ENCODE measurements at regions not wholly inside any gene's neighbourhood (a gene's known extent, or its start where the extent isn't known, plus 50 kb on each side); places are given as distances from the start of the nearest gene placed in this dataset.

DNA sequence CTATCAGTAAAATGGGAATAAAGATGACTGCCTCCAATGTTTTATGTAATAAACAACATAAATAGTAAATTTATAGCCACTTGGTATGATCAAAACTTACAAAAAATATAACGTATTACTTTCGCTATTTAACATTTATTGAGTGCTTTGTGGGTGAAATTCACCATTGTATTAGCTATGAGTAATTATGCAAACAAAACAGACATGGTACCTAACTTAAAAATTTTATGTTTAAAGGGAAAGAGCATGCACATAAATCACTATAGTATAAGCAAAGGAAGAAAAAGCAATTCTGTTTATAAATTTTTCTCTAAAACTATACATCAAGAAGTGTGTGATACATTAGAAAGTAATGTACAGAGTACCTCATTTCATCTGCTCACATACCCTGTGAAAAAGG is 1046.2 kb downstream of the NCAM2 start:
- no peaks in the 10 kb centered on the region for H3K36me3 Mint-ChIP-seq
- no peak overlapping the region for H3K27ac Mint-ChIP-seq
- peaks cover 0 to 2% (median 0%) of the 10 kb centered on the region in 3 donors for H3K27me3 Mint-ChIP-seq (ENCODE audit: low read depth in 3 of 3)
- no peaks in the 10 kb centered on the region for H3K4me1 Mint-ChIP-seq
- DNase-seq, result no peak
- H3K9me3 Mint-ChIP-seq, result peaks cover 6 to 49% (median 20%) of the 10 kb centered on the region in 6 donors
- H3K4me3 Mint-ChIP-seq, result no peak overlapping the region

DNA sequence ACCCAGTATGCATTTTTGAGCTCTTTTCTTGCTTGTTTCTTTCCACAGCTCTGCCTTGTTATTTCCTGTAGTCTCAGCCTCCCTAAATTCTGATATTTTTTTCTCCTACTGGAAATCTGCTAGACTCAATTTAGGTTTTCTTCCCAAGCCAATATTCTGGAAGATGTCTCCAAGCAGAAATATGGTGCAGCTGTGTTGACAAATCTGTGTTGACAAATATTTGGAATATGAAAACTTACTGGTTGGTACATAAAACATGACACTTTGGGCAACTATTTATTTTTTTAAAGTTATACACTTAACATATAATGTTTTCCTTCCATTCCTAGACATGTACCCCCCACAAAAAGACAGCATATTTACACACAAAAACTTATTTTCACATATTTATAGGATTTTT is 1048.4 kb downstream of the NCAM2 start:
- no peak overlapping the region for H3K4me3 Mint-ChIP-seq
- no peak for DNase-seq
- no peaks in the 10 kb centered on the region for H3K4me1 Mint-ChIP-seq
- peaks cover 0 to 2% (median 0%) of the 10 kb centered on the region in 3 donors for H3K27me3 Mint-ChIP-seq (ENCODE audit: low read depth in 3 of 3)
- H3K9me3 Mint-ChIP-seq, result peaks cover 1 to 33% (median 10%) of the 10 kb centered on the region in 6 donors
- H3K27ac Mint-ChIP-seq, result no peak overlapping the region
- H3K36me3 Mint-ChIP-seq, result no peaks in the 10 kb centered on the region

GRCh38 chr21:22056904-22057303 is 1058.7 kb downstream of the NCAM2 start:
- H3K9me3 Mint-ChIP-seq, result peaks cover 4 to 57% (median 29%) of the 10 kb centered on the region in 6 donors
- no peaks in the 10 kb centered on the region for H3K27me3 Mint-ChIP-seq (ENCODE audit: low read depth in 3 of 3)
- no peaks in the 10 kb centered on the region for H3K36me3 Mint-ChIP-seq
- H3K4me3 Mint-ChIP-seq, result no peak overlapping the region
- DNase-seq, result no peak
- no peaks in the 10 kb centered on the region for H3K4me1 Mint-ChIP-seq
- H3K27ac Mint-ChIP-seq, result no peak overlapping the region

DNA sequence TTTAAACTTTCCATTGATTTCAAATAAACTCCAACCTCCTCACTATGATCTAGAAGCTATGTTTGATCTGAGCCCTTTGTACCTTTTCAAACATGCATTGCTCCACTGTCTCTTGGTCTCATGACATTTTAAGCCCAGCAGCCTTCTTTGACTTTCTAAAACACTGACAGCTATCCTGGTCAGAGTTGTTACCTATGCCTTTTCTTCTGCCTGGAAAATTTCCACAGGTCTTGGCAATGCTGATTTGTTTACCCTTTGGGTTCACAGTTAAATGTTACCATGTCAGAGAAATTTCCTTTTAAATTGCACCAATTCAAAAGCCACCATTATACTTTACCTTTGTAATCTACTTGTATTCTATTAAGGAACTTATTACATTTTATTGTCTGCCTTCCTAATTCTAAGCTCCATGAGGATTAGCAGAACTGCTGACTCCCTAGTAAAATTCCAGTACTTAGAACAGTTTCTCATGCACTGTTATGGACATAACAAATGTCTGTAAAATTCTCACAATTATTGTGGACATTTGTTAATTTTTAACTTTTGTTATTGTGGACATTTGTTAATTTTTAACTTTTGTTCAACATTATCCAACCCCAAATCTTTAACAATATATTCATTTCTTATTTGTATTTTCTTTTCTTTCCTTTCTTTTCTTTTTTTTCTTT is 1064.4 kb downstream of the NCAM2 start:
- Mint-ChIP-seq H3K36me3 (no peaks in the 10 kb centered on the region), H3K4me1 (no peaks in the 10 kb centered on the region), H3K4me3 (no peak overlapping the region), H3K27ac (no peak overlapping the region), H3K9me3 (peaks cover 5 to 54% (median 27%) of the 10 kb centered on the region in 6 donors), H3K27me3 (ENCODE audit: low read depth in 3 of 3) (no peaks in the 10 kb centered on the region)
- no peak for DNase-seq

- H3K36me3 Mint-ChIP-seq, result no peaks in the 10 kb centered on the region
- peaks cover 5 to 53% (median 27%) of the 10 kb centered on the region in 6 donors for H3K9me3 Mint-ChIP-seq
- no peaks in the 10 kb centered on the region for H3K4me1 Mint-ChIP-seq
- H3K27ac Mint-ChIP-seq, result no peak overlapping the region
- H3K4me3 Mint-ChIP-seq, result no peak overlapping the region
- DNase-seq, result no peak
- H3K27me3 Mint-ChIP-seq (ENCODE audit: low read depth in 3 of 3), result no peaks in the 10 kb centered on the region
Observed at GRCh38 chr21:22063140-22063539, 1064.9 kb downstream of the NCAM2 start.

DNA sequence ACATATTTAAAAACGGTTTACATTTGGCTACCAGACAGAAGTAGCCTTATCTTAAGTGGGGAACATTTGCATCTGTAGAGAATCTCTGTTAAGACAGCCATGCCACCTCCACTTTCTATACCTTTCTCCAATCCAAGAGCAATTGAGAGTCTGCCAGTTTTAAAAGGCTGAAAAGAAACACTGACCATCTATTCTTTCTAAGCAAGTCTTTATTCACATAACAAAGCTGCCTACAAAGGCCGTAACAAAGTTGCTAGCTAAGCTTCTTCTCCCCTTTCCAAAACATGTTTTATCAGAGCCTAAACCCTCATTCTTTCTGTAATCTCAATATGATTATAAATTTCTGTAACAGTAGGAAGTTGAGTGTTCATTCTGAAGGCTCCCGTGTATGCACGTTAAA is 1078.3 kb downstream of the NCAM2 start:
- H3K27me3 Mint-ChIP-seq (ENCODE audit: low read depth in 3 of 3), result no peaks in the 10 kb centered on the region
- H3K4me3 Mint-ChIP-seq, result no peak overlapping the region
- no peak overlapping the region for H3K27ac Mint-ChIP-seq
- no peaks in the 10 kb centered on the region for H3K36me3 Mint-ChIP-seq
- peaks cover 3 to 48% (median 21%) of the 10 kb centered on the region in 6 donors for H3K9me3 Mint-ChIP-seq
- no peak for DNase-seq
- no peaks in the 10 kb centered on the region for H3K4me1 Mint-ChIP-seq

- no peak overlapping the region for H3K4me3 Mint-ChIP-seq
- H3K4me1 Mint-ChIP-seq, result no peaks in the 10 kb centered on the region
- H3K27me3 Mint-ChIP-seq (ENCODE audit: low read depth in 3 of 3), result no peaks in the 10 kb centered on the region
- H3K27ac Mint-ChIP-seq, result no peak overlapping the region
- no peak for DNase-seq
- H3K36me3 Mint-ChIP-seq, result no peaks in the 10 kb centered on the region
- peaks cover 3 to 57% (median 27%) of the 10 kb centered on the region in 6 donors for H3K9me3 Mint-ChIP-seq
Observed at GRCh38 chr21:22083899-22084298, 1085.7 kb downstream of the NCAM2 start.

DNA sequence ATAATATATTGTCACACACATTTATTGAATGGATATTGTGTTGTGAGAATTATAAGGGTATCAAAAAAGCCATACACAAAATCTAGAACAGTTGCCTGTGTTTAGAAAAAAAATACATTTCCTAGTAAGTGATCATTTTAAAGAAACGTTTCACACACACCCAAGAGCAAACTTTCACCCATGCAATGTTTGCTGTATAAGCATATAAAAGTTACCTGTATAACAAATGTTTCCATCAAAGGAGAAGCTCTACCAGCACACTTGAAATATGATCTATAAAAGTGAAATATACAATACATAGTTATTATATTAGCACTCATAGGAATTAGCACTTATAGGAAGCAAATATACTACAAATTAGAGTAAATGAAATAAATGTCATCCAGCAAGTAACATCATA is 1098.1 kb downstream of the NCAM2 start:
- Mint-ChIP-seq H3K27ac (no peak overlapping the region), H3K4me3 (no peak overlapping the region)
- DNase-seq, result no peak

GRCh38 chr21:22106720-22107410 is 1108.7 kb downstream of the NCAM2 start:
- Mint-ChIP-seq H3K27me3 (ENCODE audit: low read depth in 3 of 3) (peaks cover 0 to 1% (median 0%) of the 10 kb centered on the region in 3 donors), H3K27ac (no peak overlapping the region), H3K9me3 (peaks cover 19 to 64% (median 46%) of the 10 kb centered on the region in 6 donors), H3K36me3 (peaks cover 0 to 4% (median 4%) of the 10 kb centered on the region in 3 donors), H3K4me3 (no peak overlapping the region), H3K4me1 (no peaks in the 10 kb centered on the region)
- DNase-seq, result no peak

More for the DNA sequence above, 1098.1 kb downstream of the NCAM2 start:
- peaks cover 0 to 2% (median 0%) of the 10 kb centered on the region in 3 donors for H3K27me3 Mint-ChIP-seq (ENCODE audit: low read depth in 3 of 3)
- no peaks in the 10 kb centered on the region for H3K4me1 Mint-ChIP-seq
- peaks cover 10 to 23% (median 19%) of the 10 kb centered on the region in 6 donors for H3K9me3 Mint-ChIP-seq
- H3K36me3 Mint-ChIP-seq, result no peaks in the 10 kb centered on the region

- Mint-ChIP-seq H3K4me1 (no peaks in the 10 kb centered on the region), H3K4me3 (no peak overlapping the region), H3K27me3 (ENCODE audit: low read depth in 3 of 3) (no peaks in the 10 kb centered on the region), H3K9me3 (peaks cover 8 to 33% (median 15%) of the 10 kb centered on the region in 6 donors), H3K36me3 (peaks cover 0 to 4% (median 0%) of the 10 kb centered on the region in 3 donors), H3K27ac (no peak overlapping the region)
- DNase-seq, result no peak
Observed at GRCh38 chr21:22115746-22116145, 1117.5 kb downstream of the NCAM2 start.

GRCh38 chr21:22120616-22121266 is 1122.5 kb downstream of the NCAM2 start:
- Mint-ChIP-seq H3K9me3 (peaks cover 7 to 35% (median 19%) of the 10 kb centered on the region in 6 donors), H3K27ac (no peak overlapping the region), H3K4me1 (no peaks in the 10 kb centered on the region), H3K36me3 (no peaks in the 10 kb centered on the region), H3K27me3 (ENCODE audit: low read depth in 3 of 3) (no peaks in the 10 kb centered on the region), H3K4me3 (no peak overlapping the region)
- DNase-seq, result no peak

DNA sequence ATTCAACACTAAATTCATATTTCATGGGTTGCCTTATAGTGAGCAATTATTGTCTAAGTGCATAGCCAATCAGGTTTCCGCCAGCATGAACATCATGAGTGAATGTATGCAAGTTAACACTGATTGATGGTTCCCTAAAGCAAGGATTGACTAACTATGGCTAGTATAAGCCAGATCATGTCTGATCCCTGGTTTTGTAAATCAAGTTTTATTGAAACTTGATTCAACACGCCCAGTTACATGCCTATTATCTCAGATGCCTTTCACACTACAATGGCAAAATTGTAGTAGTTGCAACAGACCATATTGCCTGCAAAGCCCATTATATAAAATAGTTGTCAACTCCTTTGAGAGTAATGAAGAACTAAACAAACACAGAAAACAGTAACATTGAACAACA is 1127.4 kb downstream of the NCAM2 start:
- no peak overlapping the region for H3K4me3 Mint-ChIP-seq
- H3K9me3 Mint-ChIP-seq, result peaks cover 9 to 41% (median 24%) of the 10 kb centered on the region in 6 donors
- no peaks in the 10 kb centered on the region for H3K4me1 Mint-ChIP-seq
- no peak overlapping the region for H3K27ac Mint-ChIP-seq
- DNase-seq, result no peak
- no peaks in the 10 kb centered on the region for H3K36me3 Mint-ChIP-seq
- H3K27me3 Mint-ChIP-seq (ENCODE audit: low read depth in 3 of 3), result no peaks in the 10 kb centered on the region

DNA sequence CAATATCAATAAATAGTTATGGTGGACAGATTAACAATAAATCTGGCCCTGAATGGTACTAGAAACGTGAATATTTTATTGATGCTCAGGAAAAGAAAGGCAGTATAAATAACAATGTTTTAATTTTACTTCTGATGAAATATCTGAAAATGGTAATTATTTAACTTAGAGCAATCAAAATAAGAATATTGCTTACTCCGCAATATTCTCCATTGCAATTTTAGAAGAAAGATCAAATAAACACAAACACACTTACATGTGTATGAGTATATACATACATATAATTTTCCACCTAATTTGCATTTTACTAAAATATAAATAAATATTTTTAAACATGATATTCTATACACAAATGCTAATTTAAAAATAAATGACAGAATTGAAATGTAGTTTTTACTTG is 1130.5 kb downstream of the NCAM2 start:
- Mint-ChIP-seq H3K27me3 (ENCODE audit: low read depth in 3 of 3) (no peaks in the 10 kb centered on the region), H3K36me3 (no peaks in the 10 kb centered on the region), H3K4me1 (no peaks in the 10 kb centered on the region), H3K9me3 (peaks cover 9 to 39% (median 22%) of the 10 kb centered on the region in 6 donors), H3K27ac (no peak overlapping the region), H3K4me3 (no peak overlapping the region)
- no peak for DNase-seq

GRCh38 chr21:22132358-22133071 is 1134.3 kb downstream of the NCAM2 start:
- Mint-ChIP-seq H3K4me3 (no peak overlapping the region), H3K4me1 (no peaks in the 10 kb centered on the region), H3K36me3 (no peaks in the 10 kb centered on the region), H3K9me3 (peaks cover 7 to 48% (median 30%) of the 10 kb centered on the region in 6 donors), H3K27me3 (ENCODE audit: low read depth in 3 of 3) (no peaks in the 10 kb centered on the region), H3K27ac (no peak overlapping the region)
- no peak for DNase-seq
